ENCODE measurements at regions not wholly inside any gene's neighbourhood (a gene's known extent, or its start where the extent isn't known, plus 50 kb on each side); places are given as distances from the start of the nearest gene placed in this dataset.

GRCh38 chr1:38332649-38333310, 286.2 kb upstream of the POU3F1 start:
- H3F3A ChIP-seq (replicated peaks; ENCODE audit: low read depth) = no peaks in the 10 kb centered on the region
- H3K36me3 Mint-ChIP-seq (ENCODE audit: low read depth) = no peaks in the 10 kb centered on the region; the same call in 2 of the 3 replicates
- H3K27ac ChIP-seq (ENCODE audit: low read depth) = no peak overlapping the region
- no peak overlapping the region for H3K4me2 ChIP-seq
- H3K4me3 Mint-ChIP-seq = no peak overlapping the region
- no peak overlapping the region for H3K4me3 ChIP-seq
- H3K27me3 Mint-ChIP-seq (ENCODE audit: insufficient read depth, low read depth, poor library complexity) = peaks cover 7% of the 10 kb centered on the region
- no peaks in the 10 kb centered on the region; the same call in 2 of the 3 replicates for H3K9me3 Mint-ChIP-seq
- peaks cover 22% of the 10 kb centered on the region; the same call in 1 of the 2 replicates for H3K9me2 ChIP-seq (ENCODE audit: insufficient read depth)
- no peaks in the 10 kb centered on the region for H4K20me1 ChIP-seq (replicated peaks; ENCODE audit: insufficient read depth)
- H3K4me1 ChIP-seq (ENCODE audit: insufficient read depth) = peaks cover 5% of the 10 kb centered on the region; the same call in 1 of the 2 replicates
- no peak for TF ChIP-seq STAT1 (IDR thresholded peaks at IDR 0.05; ENCODE audit: unreplicated experiment)
- TF ChIP-seq CTCF (conservative IDR thresholded peaks at IDR 0.05; ENCODE audit: low read depth in 2 of 2) = no peak
- no peak for TF ChIP-seq ETS1 (IDR thresholded peaks at IDR 0.05)
- no peaks in the 10 kb centered on the region for H3K36me3 ChIP-seq (ENCODE audit: insufficient read depth)
- no peaks in the 10 kb centered on the region for H3K27me3 ChIP-seq (ENCODE audit: insufficient read depth)
- peaks cover 7% of the 10 kb centered on the region; the same call in 2 of the 3 replicates for H3K4me1 Mint-ChIP-seq
- no peak for ATAC-seq
- DNase-seq (ENCODE audit: low spot score) = no peak
- H3K79me2 ChIP-seq (replicated peaks; ENCODE audit: insufficient read depth) = no peaks in the 10 kb centered on the region
- no peak overlapping the region for H3K27ac Mint-ChIP-seq
- no peak overlapping the region for H2AFZ ChIP-seq

GRCh38 chr1:38331496-38332210, 285.1 kb upstream of the POU3F1 start:
- H3K4me3 Mint-ChIP-seq = no peak overlapping the region
- no peak for TF ChIP-seq EZH2phosphoT487 (IDR thresholded peaks at IDR 0.05; ENCODE audit: unreplicated experiment)
- TF ChIP-seq REST (IDR thresholded peaks at IDR 0.05; ENCODE audit: unreplicated experiment) = no peak
- no peak for TF ChIP-seq ZNF114 (CRISPR knock-in tag; IDR thresholded peaks at IDR 0.05)
- TF ChIP-seq CTCF (conservative IDR thresholded peaks at IDR 0.05; ENCODE audit: low read depth in 2 of 2) = no peak
- no peak for TF ChIP-seq JUNB (IDR thresholded peaks at IDR 0.05; ENCODE audit: unreplicated experiment)
- TF ChIP-seq ZNF331 (CRISPR knock-in tag; IDR thresholded peaks at IDR 0.05; ENCODE audit: low read depth) = no peak
- TF ChIP-seq NANOG (IDR thresholded peaks at IDR 0.05; ENCODE audit: borderline replicate concordance) = no peak
- TF ChIP-seq STAT1 (IDR thresholded peaks at IDR 0.05; ENCODE audit: unreplicated experiment) = no peak

More at GRCh38 chr1:38331496-38332210, 285.1 kb upstream of the POU3F1 start:
- Histone ChIP-seq H3K79me2 (replicated peaks; ENCODE audit: insufficient read depth) (no peaks in the 10 kb centered on the region), H3F3A (replicated peaks; ENCODE audit: low read depth) (no peaks in the 10 kb centered on the region), H3K27me3 (ENCODE audit: insufficient read depth) (no peaks in the 10 kb centered on the region), H3K4me3 (no peak overlapping the region), H3K27ac (ENCODE audit: low read depth) (no peak overlapping the region), H3K4me2 (no peak overlapping the region), H3K9me2 (ENCODE audit: insufficient read depth) (peaks cover 22% of the 10 kb centered on the region; the same call in 1 of the 2 replicates), H3K36me3 (ENCODE audit: insufficient read depth) (no peaks in the 10 kb centered on the region), H4K20me1 (replicated peaks; ENCODE audit: insufficient read depth) (no peaks in the 10 kb centered on the region), H2AFZ (no peak overlapping the region), H3K4me1 (ENCODE audit: insufficient read depth) (no peaks in the 10 kb centered on the region)
- Mint-ChIP-seq H3K4me1 (peaks cover 4% of the 10 kb centered on the region; the same call in 1 of the 3 replicates), H3K36me3 (ENCODE audit: low read depth) (no peaks in the 10 kb centered on the region; the same call in 2 of the 3 replicates), H3K27me3 (ENCODE audit: insufficient read depth, low read depth, poor library complexity) (peaks cover 3% of the 10 kb centered on the region), H3K9me3 (no peaks in the 10 kb centered on the region; the same call in 2 of the 3 replicates), H3K27ac (no peak overlapping the region)
- DNase-seq (ENCODE audit: low spot score) (no peak), ATAC-seq (no peak)

Measured in GM23338 (cell line).